ENCODE measurements at regions not wholly inside any gene's neighbourhood (a gene's known extent, or its start where the extent isn't known, plus 50 kb on each side); places are given as distances from the start of the nearest gene placed in this dataset.

DNA sequence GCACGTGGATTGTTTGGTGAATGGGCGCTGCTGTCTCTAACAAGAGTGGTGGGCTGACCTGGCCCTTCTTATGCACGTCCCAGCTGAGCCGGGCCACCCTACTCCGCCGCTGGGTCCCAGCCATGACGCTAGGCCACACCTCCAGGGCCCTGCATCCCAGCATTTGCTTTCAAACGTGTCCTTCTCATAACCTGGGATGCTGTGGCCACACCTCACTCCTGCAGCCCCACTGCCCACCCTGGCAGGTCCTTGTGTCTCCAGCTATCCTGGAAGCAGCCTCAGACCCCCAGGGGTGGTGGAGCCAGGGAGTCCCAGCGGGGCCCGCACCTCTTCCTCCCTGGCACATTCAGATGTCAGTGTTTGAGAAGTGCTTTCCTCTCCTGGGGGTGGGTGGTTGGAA is 168.6 kb downstream of the IRF8 start:
- no peak for TF ChIP-seq POLR2AphosphoS5 (IDR thresholded peaks at IDR 0.05; ENCODE audit: low read depth, low read length)
- no peak for TF ChIP-seq POLR2A (IDR thresholded peaks at IDR 0.05; ENCODE audit: low read depth, low read length)
- no peak for TF ChIP-seq TAF1 (IDR thresholded peaks at IDR 0.05; ENCODE audit: low read depth, low read length)
- no peak for TF ChIP-seq PAX5 (IDR thresholded peaks at IDR 0.05; ENCODE audit: insufficient read depth, low read length, severe bottlenecking)
- TF ChIP-seq SPI1 (IDR thresholded peaks at IDR 0.05; ENCODE audit: low read depth, low read length): no peak
- TF ChIP-seq POU2F2 (IDR thresholded peaks at IDR 0.05; ENCODE audit: low read depth, low read length): no peak
